ENCODE measurements at regions not wholly inside any gene's neighbourhood (a gene's known extent, or its start where the extent isn't known, plus 50 kb on each side); places are given as distances from the start of the nearest gene placed in this dataset.

DNA sequence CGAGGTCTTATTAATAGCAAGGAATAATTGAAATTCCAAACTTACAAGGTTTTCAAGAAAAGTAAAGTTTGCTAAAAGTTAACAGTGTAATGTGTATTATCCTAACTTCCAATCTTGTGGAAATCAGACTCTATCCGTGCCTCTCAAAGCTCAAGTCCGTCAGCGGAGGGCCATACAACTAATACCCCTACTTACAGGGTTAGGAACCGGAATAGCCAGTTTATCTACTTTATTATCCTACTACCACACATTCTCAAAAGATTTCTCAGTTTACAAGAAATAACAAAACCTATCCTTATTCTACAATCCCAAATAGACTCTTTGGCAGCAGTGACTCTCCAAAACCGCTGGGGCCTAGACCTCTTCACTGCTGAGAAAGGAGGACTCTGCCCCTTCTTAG is 457.8 kb downstream of the PTPRC start:
- no peak for DNase-seq (ENCODE audit: extremely low spot score in 2 of 2)
- TF ChIP-seq, protein P1, sequence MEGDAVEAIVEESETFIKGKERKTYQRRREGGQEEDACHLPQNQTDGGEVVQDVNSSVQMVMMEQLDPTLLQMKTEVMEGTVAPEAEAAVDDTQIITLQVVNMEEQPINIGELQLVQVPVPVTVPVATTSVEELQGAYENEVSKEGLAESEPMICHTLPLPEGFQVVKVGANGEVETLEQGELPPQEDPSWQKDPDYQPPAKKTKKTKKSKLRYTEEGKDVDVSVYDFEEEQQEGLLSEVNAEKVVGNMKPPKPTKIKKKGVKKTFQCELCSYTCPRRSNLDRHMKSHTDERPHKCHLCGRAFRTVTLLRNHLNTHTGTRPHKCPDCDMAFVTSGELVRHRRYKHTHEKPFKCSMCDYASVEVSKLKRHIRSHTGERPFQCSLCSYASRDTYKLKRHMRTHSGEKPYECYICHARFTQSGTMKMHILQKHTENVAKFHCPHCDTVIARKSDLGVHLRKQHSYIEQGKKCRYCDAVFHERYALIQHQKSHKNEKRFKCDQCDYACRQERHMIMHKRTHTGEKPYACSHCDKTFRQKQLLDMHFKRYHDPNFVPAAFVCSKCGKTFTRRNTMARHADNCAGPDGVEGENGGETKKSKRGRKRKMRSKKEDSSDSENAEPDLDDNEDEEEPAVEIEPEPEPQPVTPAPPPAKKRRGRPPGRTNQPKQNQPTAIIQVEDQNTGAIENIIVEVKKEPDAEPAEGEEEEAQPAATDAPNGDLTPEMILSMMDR (IDR thresholded peaks at IDR 0.05), result no peak
- TF ChIP-seq POLR2A (IDR thresholded peaks at IDR 0.05) (no peak), POLR2AphosphoS5 (IDR thresholded peaks at IDR 0.05; ENCODE audit: insufficient read depth in 1 of 2, low read depth in 1 of 2) (no peak)

DNA sequence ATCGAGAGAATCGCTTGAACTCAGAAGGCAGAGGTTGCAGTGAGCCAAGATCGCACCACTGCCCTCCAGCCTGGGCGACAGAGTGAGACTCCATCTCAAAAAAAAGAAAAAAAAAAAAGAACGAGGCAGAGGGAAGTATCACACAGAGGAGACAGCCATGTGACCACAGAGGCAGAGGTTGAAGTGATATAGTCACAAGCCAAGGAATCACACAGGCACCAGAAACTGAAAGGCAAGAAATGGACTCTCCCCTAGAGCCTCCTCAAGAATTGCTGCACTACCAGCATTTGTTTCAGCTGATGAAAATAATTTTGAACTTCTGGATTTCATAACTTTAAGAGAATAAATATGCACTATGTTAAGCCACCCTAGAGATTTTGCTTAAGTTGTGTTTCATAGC is 459.6 kb downstream of the PTPRC start:
- Histone ChIP-seq H3K27me3 (no peaks in the 10 kb centered on the region), H3K27ac (no peak overlapping the region), H3K36me3 (no peaks in the 10 kb centered on the region), H3K9me3 (peaks cover 5% of the 10 kb centered on the region), H3K4me1 (no peaks in the 10 kb centered on the region), H3K4me3 (no peak overlapping the region)
- intact Hi-C loops (cut with DNase I), result no loop called here
- no peak for DNase-seq (ENCODE audit: extremely low spot score in 2 of 2)
- no peak for TF ChIP-seq POLR2AphosphoS5 (IDR thresholded peaks at IDR 0.05; ENCODE audit: insufficient read depth in 1 of 2, low read depth in 1 of 2)
- TF ChIP-seq POLR2A (IDR thresholded peaks at IDR 0.05), result no peak
- TF ChIP-seq, protein P1 (IDR thresholded peaks at IDR 0.05), result no peak

More for the DNA sequence above, 457.8 kb downstream of the PTPRC start:
- Histone ChIP-seq H3K9me3 (no peaks in the 10 kb centered on the region), H3K27me3 (no peaks in the 10 kb centered on the region), H3K4me3 (no peak overlapping the region), H3K27ac (no peak overlapping the region), H3K36me3 (no peaks in the 10 kb centered on the region), H3K4me1 (no peaks in the 10 kb centered on the region)
- intact Hi-C loops (cut with DNase I), result no loop called here

DNA sequence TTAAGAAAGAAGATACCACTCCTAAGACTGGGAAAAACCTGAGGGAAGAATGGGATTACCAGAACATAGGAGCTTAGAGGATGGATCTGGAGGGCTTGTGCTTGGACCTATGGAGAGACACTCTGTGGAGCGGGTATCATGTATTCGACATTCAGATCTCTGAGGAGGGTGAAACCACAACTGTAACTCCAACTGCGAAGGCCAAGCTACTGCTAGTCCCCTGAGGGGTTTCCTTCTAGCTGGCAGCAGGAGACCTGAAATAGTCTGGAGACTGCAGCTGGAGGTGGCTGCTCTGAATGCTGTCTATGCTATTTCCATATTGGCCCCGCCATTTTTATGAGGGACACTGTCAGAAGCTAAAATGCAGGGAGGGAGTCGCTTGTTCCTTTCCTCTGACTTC is 462.3 kb downstream of the PTPRC start:
- TF ChIP-seq, protein P1 (IDR thresholded peaks at IDR 0.05), result no peak
- no peak for TF ChIP-seq POLR2A (IDR thresholded peaks at IDR 0.05)
- TF ChIP-seq POLR2AphosphoS5 (IDR thresholded peaks at IDR 0.05; ENCODE audit: insufficient read depth in 1 of 2, low read depth in 1 of 2), result no peak
- Histone ChIP-seq H3K27ac (no peak overlapping the region), H3K27me3 (no peaks in the 10 kb centered on the region), H3K4me1 (no peaks in the 10 kb centered on the region), H3K36me3 (no peaks in the 10 kb centered on the region), H3K9me3 (peaks cover 5% of the 10 kb centered on the region), H3K4me3 (no peak overlapping the region)
- DNase-seq (ENCODE audit: extremely low spot score in 2 of 2), result no peak
- intact Hi-C loops (cut with DNase I), result no loop called here

DNA sequence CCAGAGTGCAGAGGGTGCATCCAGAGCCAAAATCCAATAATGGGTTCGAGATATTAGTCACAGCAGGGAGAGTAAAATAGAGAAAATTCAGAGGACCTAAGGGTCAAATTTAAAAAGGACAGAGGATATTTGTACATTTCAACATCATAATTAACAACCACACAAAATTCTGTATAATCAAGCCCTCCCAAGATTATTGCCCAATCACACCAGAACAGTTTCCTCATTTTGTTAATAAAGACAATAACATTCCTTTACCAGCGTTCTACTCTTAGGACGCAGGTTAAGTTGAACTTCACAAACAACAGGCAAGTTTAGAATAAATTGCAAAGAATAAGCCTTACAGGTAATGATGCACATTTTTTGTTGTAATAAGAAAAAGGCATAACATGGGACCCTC is 462.8 kb downstream of the PTPRC start:
- Histone ChIP-seq H3K27ac (no peak overlapping the region), H3K4me1 (no peaks in the 10 kb centered on the region), H3K4me3 (no peak overlapping the region), H3K9me3 (peaks cover 5% of the 10 kb centered on the region), H3K36me3 (no peaks in the 10 kb centered on the region), H3K27me3 (no peaks in the 10 kb centered on the region)
- TF ChIP-seq, protein P1 (IDR thresholded peaks at IDR 0.05), result no peak
- TF ChIP-seq POLR2A (IDR thresholded peaks at IDR 0.05) (no peak), POLR2AphosphoS5 (IDR thresholded peaks at IDR 0.05; ENCODE audit: insufficient read depth in 1 of 2, low read depth in 1 of 2) (no peak)
- no peak for DNase-seq (ENCODE audit: extremely low spot score in 2 of 2)
- intact Hi-C loops (cut with DNase I), result no loop called here

DNA sequence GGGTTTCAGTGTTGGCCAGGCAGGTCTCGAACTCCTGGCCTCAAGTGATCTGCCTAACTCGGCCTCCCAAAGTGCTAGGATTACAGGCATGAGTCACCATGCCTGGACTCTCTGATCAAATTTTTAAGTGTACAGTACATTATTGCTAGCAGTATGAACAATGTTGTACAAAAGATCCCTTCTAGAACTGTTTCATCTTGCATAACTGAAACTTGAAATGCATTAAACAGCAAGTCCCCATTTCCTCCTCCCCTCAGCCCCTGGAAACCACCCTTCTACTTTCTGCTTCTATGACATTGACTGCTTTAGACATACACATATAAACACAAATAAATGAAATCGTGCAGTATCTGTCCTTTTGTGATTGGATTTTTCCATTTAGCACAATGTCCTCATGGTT is 463.4 kb downstream of the PTPRC start:
- no peak for TF ChIP-seq POLR2AphosphoS5 (IDR thresholded peaks at IDR 0.05; ENCODE audit: insufficient read depth in 1 of 2, low read depth in 1 of 2)
- no peak for TF ChIP-seq POLR2A (IDR thresholded peaks at IDR 0.05)
- TF ChIP-seq, protein P1 (IDR thresholded peaks at IDR 0.05), result no peak
- H3K36me3 ChIP-seq, result no peaks in the 10 kb centered on the region
- no peak overlapping the region for H3K27ac ChIP-seq
- intact Hi-C loops (cut with DNase I), result no loop called here
- H3K27me3 ChIP-seq, result no peaks in the 10 kb centered on the region
- H3K4me1 ChIP-seq, result no peaks in the 10 kb centered on the region
- DNase-seq (ENCODE audit: extremely low spot score in 2 of 2), result no peak
- H3K4me3 ChIP-seq, result no peak overlapping the region
- H3K9me3 ChIP-seq, result peaks cover 5% of the 10 kb centered on the region

Data from vagina (tissue), 2 donors.